H9 (cell line): ENCODE measurements at regions not wholly inside any gene's neighbourhood (a gene's known extent, or its start where the extent isn't known, plus 50 kb on each side); places are given as distances from the start of the nearest gene placed in this dataset.
"Not testable (repeated sequence)": the region's sequence is repeated elsewhere in the genome, so short reads cannot be mapped to it uniquely, and the experiment has no call there.

ENCODE experiments used
- DNase-seq: peaks from one replicate; pipeline ENCODE4 v3.0.0-alpha.2; 2017
- H2AFZ ChIP-seq: one replicate; pipeline ENCODE4 v1.6.1; 2013; ENCODE audit warnings: mild to moderate bottlenecking, low read length, control low read depth, moderate library complexity
- H2AK5ac ChIP-seq: 2 replicates; pipeline ENCODE4 v1.6.1; 2013; ENCODE audit warnings: low read length, control low read depth, mixed read lengths; ENCODE audit not compliant: insufficient read length
- H2BK120ac ChIP-seq: one replicate; pipeline ENCODE4 v1.6.1; 2013; ENCODE audit warnings: low read depth, mild to moderate bottlenecking, low read length, control low read depth, inconsistent platforms; ENCODE audit not compliant: poor library complexity, severe bottlenecking
- H2BK12ac ChIP-seq: 2 replicates; pipeline ENCODE4 v1.6.1; 2013; ENCODE audit warnings: low read length, control low read depth, mixed read lengths, low read depth; ENCODE audit not compliant: insufficient read length
- H2BK15ac ChIP-seq: 2 replicates; pipeline ENCODE4 v1.6.1; 2013; ENCODE audit warnings: low read depth, low read length, control low read depth
- H2BK20ac ChIP-seq: one replicate; pipeline ENCODE4 v1.6.1; 2013; ENCODE audit warnings: low read depth, mild to moderate bottlenecking, low read length, control low read depth, inconsistent platforms; ENCODE audit not compliant: poor library complexity, severe bottlenecking
- H2BK5ac ChIP-seq: 2 replicates; pipeline ENCODE4 v1.6.1; 2013; ENCODE audit warnings: low read length, control low read depth, mixed read lengths; ENCODE audit not compliant: insufficient read length
- H3K14ac ChIP-seq: 2 replicates; pipeline ENCODE4 v1.6.1; 2013; ENCODE audit warnings: low read length, control low read depth; ENCODE audit not compliant: insufficient read depth
- H3K18ac ChIP-seq: 2 replicates; pipeline ENCODE4 v1.6.1; 2013; ENCODE audit warnings: low read depth, mild to moderate bottlenecking, mixed read lengths, low read length, control low read depth; ENCODE audit not compliant: insufficient read length
- H3K23ac ChIP-seq: 2 replicates; pipeline ENCODE4 v1.6.1; 2013; ENCODE audit warnings: low read length, control low read depth, mixed read lengths, low read depth; ENCODE audit not compliant: insufficient read length
- H3K23me2 ChIP-seq: 2 replicates; pipeline ENCODE4 v1.6.1; 2013; ENCODE audit warnings: low read depth, mild to moderate bottlenecking, mixed read lengths, low read length, control low read depth; ENCODE audit not compliant: insufficient read length, poor library complexity, severe bottlenecking
- H3K27ac ChIP-seq: 2 replicates; pipeline ENCODE4 v1.5.1; 2013; ENCODE audit warnings: low read length, control low read depth, mixed read lengths, low read depth; ENCODE audit not compliant: insufficient read length
- H3K27me3 ChIP-seq: 2 replicates; pipeline ENCODE4 v1.6.1; 2013; ENCODE audit warnings: low read length, control low read depth, inconsistent platforms; ENCODE audit not compliant: insufficient read depth
- H3K4ac ChIP-seq: 2 replicates; pipeline ENCODE4 v1.6.1; 2013; ENCODE audit warnings: low read depth, mild to moderate bottlenecking, control low read depth, inconsistent platforms, low read length, moderate library complexity
- H3K4me1 ChIP-seq: 2 replicates; pipeline ENCODE4 v1.6.1; 2013; ENCODE audit warnings: low read length, control low read depth, inconsistent platforms; ENCODE audit not compliant: insufficient read depth
- H3K4me2 ChIP-seq: 2 replicates; pipeline ENCODE4 v1.6.1; 2013; ENCODE audit warnings: low read length, control low read depth, mixed read lengths; ENCODE audit not compliant: insufficient read length, insufficient read depth
- H3K56ac ChIP-seq: 2 replicates; pipeline ENCODE4 v1.6.1; 2013; ENCODE audit warnings: low read depth, mild to moderate bottlenecking, mixed read lengths, low read length, control low read depth; ENCODE audit not compliant: insufficient read length
- H3K79me1 ChIP-seq: 2 replicates; pipeline ENCODE4 v1.6.1; 2013; ENCODE audit warnings: low read depth, mild to moderate bottlenecking, moderate library complexity, low read length, control low read depth, inconsistent platforms; ENCODE audit not compliant: insufficient read depth, poor library complexity, severe bottlenecking
- H3K79me2 ChIP-seq: 2 replicates; pipeline ENCODE4 v1.6.1; 2013; ENCODE audit warnings: low read length, control low read depth, inconsistent platforms; ENCODE audit not compliant: insufficient read depth
- H3K9ac ChIP-seq: 2 replicates; pipeline ENCODE4 v1.6.1; 2013; ENCODE audit warnings: low read length, control low read depth, mixed read lengths; ENCODE audit not compliant: insufficient read length; ENCODE audit errors: extremely low read depth
- H3K9me3 ChIP-seq: one replicate; pipeline ENCODE4 v1.6.1; 2013; ENCODE audit warnings: low read depth, low read length, inconsistent platforms; ENCODE audit not compliant: control insufficient read depth
- H3T11ph ChIP-seq: one replicate; pipeline ENCODE4 v1.6.1; 2013; ENCODE audit warnings: mild to moderate bottlenecking, low read length, control low read depth, inconsistent platforms
- H4K20me1 ChIP-seq: one replicate; pipeline ENCODE4 v1.6.1; 2013; ENCODE audit not compliant: control insufficient read depth, insufficient read length, insufficient read depth
- H4K5ac ChIP-seq: 2 replicates; pipeline ENCODE4 v1.6.1; 2013; ENCODE audit warnings: low read depth, mild to moderate bottlenecking, mixed read lengths, low read length, control low read depth; ENCODE audit not compliant: insufficient read length
- H4K8ac ChIP-seq: replicated peaks from 2 replicates; pipeline ENCODE4 v1.6.1; 2013; ENCODE audit warnings: low read length, control low read depth, mixed read lengths, low read depth; ENCODE audit not compliant: insufficient read length
- H4K91ac ChIP-seq: 2 replicates; pipeline ENCODE4 v1.6.1; 2013; ENCODE audit warnings: low read depth, mild to moderate bottlenecking, moderate library complexity, mixed read lengths, low read length, control low read depth; ENCODE audit not compliant: insufficient read length
- H3K27ac Mint-ChIP-seq, 3 experiments: 2 replicates in 2 of 3; 3 replicates in 1 of 3; pipeline ENCODE4 v1.8.0; 2020 to 2021; ENCODE audit warnings: mixed read lengths in 3 of 3, mild to moderate bottlenecking in 1 of 3, moderate library complexity in 1 of 3
- H3K27me3 Mint-ChIP-seq: 2 replicates; pipeline ENCODE4 v1.8.0; 2021; ENCODE audit warnings: low read depth, mild to moderate bottlenecking, moderate library complexity, mixed read lengths
- H3K36me3 Mint-ChIP-seq, 3 experiments: 2 replicates in 2 of 3; 3 replicates in 1 of 3; pipeline ENCODE4 v1.8.0; 2020 to 2021; ENCODE audit warnings: low read depth in 3 of 3, mixed read lengths in 3 of 3; ENCODE audit not compliant: insufficient read depth in 1 of 3
- H3K4me1 Mint-ChIP-seq, 2 experiments: 2 replicates each; pipeline ENCODE4 v1.8.0; 2020; ENCODE audit warnings: mixed read lengths in 2 of 2
- H3K4me3 Mint-ChIP-seq, 2 experiments: 2 replicates in 1 of 2; 3 replicates in 1 of 2; pipeline ENCODE4 v1.8.0; 2020 to 2021; ENCODE audit warnings: mild to moderate bottlenecking in 2 of 2, mixed read lengths in 2 of 2, moderate library complexity in 1 of 2
- H3K9me3 Mint-ChIP-seq, 2 experiments: 2 replicates in 1 of 2; 3 replicates in 1 of 2; pipeline ENCODE4 v1.8.0; 2020; ENCODE audit warnings: mild to moderate bottlenecking in 2 of 2, mixed read lengths in 2 of 2, moderate library complexity in 1 of 2
- CTCF ChIP-seq: fragments of 200-600 bp; sonication (generic); conservative IDR thresholded peaks from 3 replicates; pipeline ENCODE4 v1.8.0; 2021; ENCODE audit warnings: antibody characterized with exemption, mild to moderate bottlenecking
- WGBS: extraction: QIAGEN DNeasy Blood & Tissue Kit; methylation state at CpG from one replicate; pipeline ENCODE4 v1.1.7; 2013; ENCODE audit warnings: missing lambda C conversion rate, low lambda C conversion rate, mixed read lengths; ENCODE audit not compliant: insufficient read length; ENCODE audit errors: extremely low coverage; 5-methylcytosine and 5-hydroxymethylcytosine counted together

- Histone ChIP-seq H3K79me2 (no peaks in the 10 kb centered on the region), H3K23ac (no peak overlapping the region), H2BK15ac (no peak overlapping the region), H3K4me1 (peaks cover 2% of the 10 kb centered on the region; the same call in 1 of the 2 replicates), H3K4ac (no peak overlapping the region), H3K9me3 (no peaks in the 10 kb centered on the region), H2BK5ac (no peak overlapping the region), H4K8ac (no peak overlapping the region), H3K9ac (no peak overlapping the region), H2BK20ac (no peak overlapping the region), H2BK12ac (no peak overlapping the region), H2AK5ac (no peak overlapping the region), H3T11ph (no peak overlapping the region), H4K5ac (no peak overlapping the region), H3K27me3 (no peaks in the 10 kb centered on the region), H4K91ac (no peak overlapping the region), H3K18ac (no peak overlapping the region), H3K56ac (no peak overlapping the region), H4K20me1 (no peaks in the 10 kb centered on the region), H3K14ac (no peak overlapping the region), H2BK120ac (no peak overlapping the region), H3K23me2 (no peaks in the 10 kb centered on the region), H2AFZ (no peak overlapping the region), H3K4me2 (no peak overlapping the region), H3K27ac (no peak overlapping the region), H3K79me1 (no peaks in the 10 kb centered on the region)
- Mint-ChIP-seq H3K4me1 (peaks cover 24 to 34% of the 10 kb centered on the region in 2 experiments), H3K27me3 (no peaks in the 10 kb centered on the region; the same call in 1 of the 2 replicates), H3K36me3 (peaks cover 8 to 15% (median 13%) of the 10 kb centered on the region in 3 experiments; a peak in 6 of 7 replicates), H3K4me3 (no peak overlapping the region), H3K9me3 (peaks cover 15 to 16% of the 10 kb centered on the region in 2 experiments), H3K27ac (no peak overlapping the region)
- WGBS = no CpG with 5 or more reads among the region's 2 CpGs
- TF ChIP-seq CTCF = no peak
- no peak for DNase-seq
Measured at GRCh38 chr5:136559651-136560050, 194.3 kb upstream of the TRPC7 start.

GRCh38 chr5:136547096-136547495 lies 181.8 kb upstream of the TRPC7 start:
- peaks cover 9 to 25% of the 10 kb centered on the region in 2 experiments for H3K4me1 Mint-ChIP-seq
- H4K91ac ChIP-seq, H3K79me1 ChIP-seq, H2BK12ac ChIP-seq, H3K4me2 ChIP-seq, H3K27me3 Mint-ChIP-seq, H3K9ac ChIP-seq, H4K20me1 ChIP-seq, H3T11ph ChIP-seq, H2BK120ac ChIP-seq, H2AFZ ChIP-seq, H4K8ac ChIP-seq, H3K23ac ChIP-seq, H3K4me1 ChIP-seq, H3K23me2 ChIP-seq, H3K56ac ChIP-seq, H2AK5ac ChIP-seq, H4K5ac ChIP-seq, H2BK5ac ChIP-seq, H3K4me3 Mint-ChIP-seq, H2BK15ac ChIP-seq, H3K27me3 ChIP-seq, H2BK20ac ChIP-seq, H3K27ac ChIP-seq, H3K14ac ChIP-seq, H3K79me2 ChIP-seq, H3K9me3 ChIP-seq, H3K18ac ChIP-seq, DNase-seq, H3K4ac ChIP-seq: not testable (repeated sequence)
- peaks cover 15 to 24% (median 16%) of the 10 kb centered on the region in 3 experiments for H3K36me3 Mint-ChIP-seq
- H3K27ac Mint-ChIP-seq = peak overlapping the region in 1 of 3 experiments; percentile 20; a peak in 1 of 7 replicates
- WGBS = no CpG with 5 or more reads among the region's 2 CpGs
- H3K9me3 Mint-ChIP-seq = peaks cover 17 to 31% of the 10 kb centered on the region in 2 experiments
